Nephron (organoid): ENCODE measurements at regions not wholly inside any gene's neighbourhood (a gene's known extent, or its start where the extent isn't known, plus 50 kb on each side); places are given as distances from the start of the nearest gene placed in this dataset.

Experiments
- H3K27ac Mint-ChIP-seq, 3 experiments: 2 replicates each; pipeline ENCODE4 v1.8.0; 2020; ENCODE audit warnings: mixed read lengths in 3 of 3, mild to moderate bottlenecking in 2 of 3, moderate library complexity in 1 of 3
- H3K27me3 Mint-ChIP-seq: 2 replicates; pipeline ENCODE4 v1.8.0; 2021; ENCODE audit warnings: low read depth, mild to moderate bottlenecking, moderate library complexity, mixed read lengths
- H3K36me3 Mint-ChIP-seq: 2 replicates; pipeline ENCODE4 v1.8.0; 2020; ENCODE audit warnings: low read depth, mixed read lengths
- H3K4me1 Mint-ChIP-seq: 2 replicates; pipeline ENCODE4 v1.8.0; 2020; ENCODE audit warnings: mixed read lengths
- H3K4me3 Mint-ChIP-seq, 3 experiments: 2 replicates each; pipeline ENCODE4 v1.8.0; 2020; ENCODE audit warnings: mild to moderate bottlenecking in 3 of 3, mixed read lengths in 3 of 3, moderate library complexity in 2 of 3
- H3K9me3 Mint-ChIP-seq: 2 replicates; pipeline ENCODE4 v1.8.0; 2020; ENCODE audit warnings: mixed read lengths
- TF ChIP-seq, protein P1 (sequence below), 3 experiments: fragments of 200-600 bp; sonication (generic); IDR thresholded peaks; one replicate each; pipeline ENCODE4 v1.5.0; 2021; ENCODE audit warnings: antibody characterized with exemption in 3 of 3; ENCODE audit not compliant: unreplicated experiment in 3 of 3

DNA sequence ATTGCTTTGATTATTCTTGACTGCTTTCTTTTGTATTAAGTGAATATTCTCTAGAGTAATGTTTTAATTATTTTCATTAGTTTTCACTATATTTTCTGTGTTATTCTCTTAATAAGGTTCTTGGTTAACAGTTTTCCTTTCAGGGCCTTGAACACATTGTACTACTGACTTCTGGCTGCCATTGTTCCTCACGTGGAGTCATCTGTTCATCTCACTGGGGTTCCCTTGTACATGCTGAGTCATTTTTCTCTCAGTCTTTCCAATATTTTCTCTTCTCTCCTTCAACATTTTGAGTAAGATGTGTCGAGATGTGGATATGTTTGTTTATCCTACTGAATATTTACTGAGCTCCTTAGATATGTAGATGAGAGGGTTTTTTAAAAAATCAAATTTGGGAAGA, 400.7 kb downstream of the TCERG1L start:
- Mint-ChIP-seq H3K4me1 (no peaks in the 10 kb centered on the region), H3K36me3 (no peaks in the 10 kb centered on the region), H3K4me3 (no peak overlapping the region), H3K9me3 (peaks cover 18% of the 10 kb centered on the region), H3K27ac (no peak overlapping the region), H3K27me3 (peaks cover 40% of the 10 kb centered on the region)
- TF ChIP-seq, protein P1, sequence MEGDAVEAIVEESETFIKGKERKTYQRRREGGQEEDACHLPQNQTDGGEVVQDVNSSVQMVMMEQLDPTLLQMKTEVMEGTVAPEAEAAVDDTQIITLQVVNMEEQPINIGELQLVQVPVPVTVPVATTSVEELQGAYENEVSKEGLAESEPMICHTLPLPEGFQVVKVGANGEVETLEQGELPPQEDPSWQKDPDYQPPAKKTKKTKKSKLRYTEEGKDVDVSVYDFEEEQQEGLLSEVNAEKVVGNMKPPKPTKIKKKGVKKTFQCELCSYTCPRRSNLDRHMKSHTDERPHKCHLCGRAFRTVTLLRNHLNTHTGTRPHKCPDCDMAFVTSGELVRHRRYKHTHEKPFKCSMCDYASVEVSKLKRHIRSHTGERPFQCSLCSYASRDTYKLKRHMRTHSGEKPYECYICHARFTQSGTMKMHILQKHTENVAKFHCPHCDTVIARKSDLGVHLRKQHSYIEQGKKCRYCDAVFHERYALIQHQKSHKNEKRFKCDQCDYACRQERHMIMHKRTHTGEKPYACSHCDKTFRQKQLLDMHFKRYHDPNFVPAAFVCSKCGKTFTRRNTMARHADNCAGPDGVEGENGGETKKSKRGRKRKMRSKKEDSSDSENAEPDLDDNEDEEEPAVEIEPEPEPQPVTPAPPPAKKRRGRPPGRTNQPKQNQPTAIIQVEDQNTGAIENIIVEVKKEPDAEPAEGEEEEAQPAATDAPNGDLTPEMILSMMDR (IDR thresholded peaks at IDR 0.05; ENCODE audit: unreplicated experiment in 3 of 3) = no peak

DNA sequence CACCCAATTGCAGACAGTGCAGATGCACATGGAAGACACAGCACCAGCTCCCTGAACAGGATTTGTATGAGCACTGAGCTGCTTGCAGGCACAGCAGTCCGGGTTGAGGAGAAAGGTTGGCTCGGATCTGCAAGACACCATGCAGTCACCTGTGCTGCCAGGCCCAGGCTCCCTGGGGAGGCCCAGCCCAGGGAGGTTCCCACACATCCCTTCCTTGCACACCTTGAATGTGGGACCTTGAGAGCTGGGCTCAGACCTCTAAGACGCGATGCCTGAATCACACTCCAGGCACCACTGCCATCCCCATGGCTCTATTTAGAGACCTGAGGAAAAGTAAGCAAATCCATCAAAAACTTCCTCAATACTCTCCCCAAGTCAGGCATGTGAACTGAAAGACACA, 397.7 kb downstream of the TCERG1L start:
- Mint-ChIP-seq H3K27ac (no peak overlapping the region), H3K9me3 (peaks cover 18% of the 10 kb centered on the region), H3K27me3 (peaks cover 28% of the 10 kb centered on the region), H3K36me3 (no peaks in the 10 kb centered on the region), H3K4me3 (no peak overlapping the region), H3K4me1 (no peaks in the 10 kb centered on the region)
- TF ChIP-seq, protein P1 (IDR thresholded peaks at IDR 0.05; ENCODE audit: unreplicated experiment in 3 of 3) = no peak

DNA sequence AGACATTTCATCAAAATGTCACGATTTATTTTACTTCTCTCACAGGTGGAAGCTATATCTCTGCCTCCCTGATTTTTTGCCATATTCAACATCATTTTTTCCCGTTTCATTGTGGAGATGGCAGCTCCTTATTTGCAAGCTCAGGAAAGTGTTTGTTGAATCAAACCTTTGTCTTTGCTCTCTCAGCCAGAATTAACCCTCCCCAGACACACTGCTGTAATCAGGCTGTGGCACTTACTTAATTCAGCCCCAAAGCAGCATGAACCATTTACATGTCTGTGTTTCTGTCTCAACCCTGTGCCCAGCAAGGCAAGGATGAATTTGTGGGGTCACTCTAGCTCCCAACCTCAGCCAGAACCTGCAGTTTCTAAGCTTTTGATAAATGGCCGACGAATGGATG, 397.2 kb downstream of the TCERG1L start:
- TF ChIP-seq, protein P1 (IDR thresholded peaks at IDR 0.05; ENCODE audit: unreplicated experiment in 3 of 3) = no peak
- Mint-ChIP-seq H3K36me3 (no peaks in the 10 kb centered on the region), H3K4me3 (no peak overlapping the region), H3K27me3 (peaks cover 32% of the 10 kb centered on the region), H3K9me3 (peaks cover 18% of the 10 kb centered on the region), H3K4me1 (no peaks in the 10 kb centered on the region), H3K27ac (no peak overlapping the region)

- Mint-ChIP-seq H3K36me3 (no peaks in the 10 kb centered on the region), H3K27me3 (peaks cover 36% of the 10 kb centered on the region), H3K4me3 (no peak overlapping the region), H3K9me3 (peaks cover 18% of the 10 kb centered on the region), H3K27ac (no peak overlapping the region), H3K4me1 (no peaks in the 10 kb centered on the region)
- TF ChIP-seq, protein P1 (IDR thresholded peaks at IDR 0.05; ENCODE audit: unreplicated experiment in 3 of 3) = no peak
These were observed 396.5 kb downstream of the TCERG1L start for GRCh38 chr10:130915065-130915464.

DNA sequence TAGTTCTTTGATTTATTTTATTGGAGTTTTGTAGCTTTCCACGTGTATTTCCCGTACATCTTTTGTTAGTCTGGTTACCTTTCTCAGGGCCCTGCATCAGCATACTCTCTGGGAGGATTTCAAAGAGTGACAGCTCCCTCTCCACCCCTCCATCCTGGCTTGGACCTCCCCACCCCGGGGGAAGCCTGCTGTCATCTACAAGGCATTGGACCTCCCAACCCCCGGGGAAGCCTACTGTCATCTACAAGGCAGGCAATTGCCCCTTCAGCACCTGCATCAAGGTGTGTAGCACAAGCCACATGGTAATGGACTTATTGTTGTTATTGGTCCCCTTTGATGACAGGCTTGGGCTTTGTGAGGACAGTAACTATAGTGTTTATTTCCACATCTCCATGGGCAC, 390.1 kb downstream of the TCERG1L start:
- H3K4me3 Mint-ChIP-seq = no peak overlapping the region

DNA sequence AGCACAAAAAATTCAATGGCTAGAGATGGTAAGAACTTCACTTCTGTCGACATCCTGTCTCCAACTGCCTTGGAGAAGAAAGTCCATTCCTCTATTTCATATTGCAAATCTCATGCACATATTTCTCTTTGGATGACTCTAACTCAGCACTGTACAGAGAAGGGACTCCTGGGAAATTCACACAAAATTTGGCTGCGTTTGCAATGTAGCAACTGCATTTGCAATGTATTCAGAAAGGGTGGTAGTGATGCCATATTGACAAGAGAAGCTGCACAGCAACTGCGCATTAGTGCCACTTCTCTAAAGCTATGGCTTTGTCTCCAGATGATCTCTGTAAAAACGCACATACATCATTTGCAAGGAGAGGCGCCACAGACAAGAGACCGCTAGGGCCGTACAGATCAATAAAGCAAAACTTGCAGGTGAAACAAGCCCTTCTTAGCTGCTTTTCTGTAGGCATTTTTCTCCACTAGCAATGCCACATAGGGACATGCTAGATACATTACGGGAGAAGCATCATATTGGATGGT, 389.5 kb downstream of the TCERG1L start:
- Mint-ChIP-seq H3K27ac (no peak overlapping the region), H3K9me3 (no peaks in the 10 kb centered on the region), H3K27me3 (peaks cover 8% of the 10 kb centered on the region)

More for the DNA sequence above, 390.1 kb downstream of the TCERG1L start:
- Mint-ChIP-seq H3K27ac (no peak overlapping the region), H3K9me3 (no peaks in the 10 kb centered on the region), H3K36me3 (no peaks in the 10 kb centered on the region), H3K4me1 (no peaks in the 10 kb centered on the region), H3K27me3 (peaks cover 13% of the 10 kb centered on the region)
- TF ChIP-seq, protein P1 (IDR thresholded peaks at IDR 0.05; ENCODE audit: unreplicated experiment in 3 of 3) = no peak

More for the DNA sequence above, 389.5 kb downstream of the TCERG1L start:
- Mint-ChIP-seq H3K4me1 (no peaks in the 10 kb centered on the region), H3K36me3 (no peaks in the 10 kb centered on the region), H3K4me3 (no peak overlapping the region)
- TF ChIP-seq, protein P1 (IDR thresholded peaks at IDR 0.05; ENCODE audit: unreplicated experiment in 3 of 3) = no peak
